HL-60 (cell line): ENCODE measurements at regions not wholly inside any gene's neighbourhood (a gene's known extent, or its start where the extent isn't known, plus 50 kb on each side); places are given as distances from the start of the nearest gene placed in this dataset.

Experiments
- CTCF ChIP-seq: IDR thresholded peaks from one replicate; pipeline ENCODE4 v1.5.1; 2011; ENCODE audit warnings: low read length, control low read depth, inconsistent platforms; ENCODE audit not compliant: insufficient read depth
- GABPA ChIP-seq: IDR thresholded peaks from 2 replicates; pipeline ENCODE4 v1.6.1; 2012; ENCODE audit warnings: low read depth
- POLR2AphosphoS5 ChIP-seq: IDR thresholded peaks from 2 replicates; pipeline ENCODE4 v1.6.1; 2012; ENCODE audit warnings: low read depth
- REST ChIP-seq: IDR thresholded peaks from 2 replicates; pipeline ENCODE4 v1.6.1; 2012; ENCODE audit warnings: low read depth; ENCODE audit not compliant: insufficient replicate concordance

GRCh38 chr21:16082038-16082816 is 352.4 kb downstream of the USP25 start:
- TF ChIP-seq CTCF (no peak), POLR2AphosphoS5 (no peak), REST (no peak), GABPA (no peak)
